Heart right ventricle (tissue), 16 donors: ENCODE measurements at regions not wholly inside any gene's neighbourhood (a gene's known extent, or its start where the extent isn't known, plus 50 kb on each side); places are given as distances from the start of the nearest gene placed in this dataset.
A peak's percentile ranks its signal among the peaks of the same experiment; 100 is the strongest.

Source experiments
- ATAC-seq, 8 donors: fragments of 200-7000 bp; cut with Tn5 transposase; one replicate each; pipeline ENCODE4 v1.9.1; 2020; ENCODE audit warnings: mild to moderate bottlenecking in 8 of 8, moderate library complexity in 8 of 8, moderate number of reproducible peaks in 1 of 8
- DNase-seq, 2 donors: peaks; one replicate each; pipeline ENCODE4 v3.0.0-alpha.2; 2020
- H3K27ac ChIP-seq, 10 donors: fragments of 200-600 bp; sonication (generic) in 2 of 10; one replicate each; pipeline versions ENCODE4 v1.5.0 to v1.8.0; 2020 to 2022; ENCODE audit warnings: mild to moderate bottlenecking in 3 of 10
- H3K27me3 ChIP-seq, 7 donors: fragments of 200-600 bp; one replicate each; pipeline ENCODE4 v1.8.0; 2021 to 2022; ENCODE audit warnings: mild to moderate bottlenecking in 2 of 7
- H3K36me3 ChIP-seq, 9 donors: fragments of 200-600 bp; sonication (generic) in 1 of 9; one replicate each; pipeline versions ENCODE4 v1.5.0 to v1.8.0; 2020 to 2022; ENCODE audit warnings: mild to moderate bottlenecking in 2 of 9
- H3K4me1 ChIP-seq, 9 donors: fragments of 200-600 bp; sonication (generic) in 1 of 9; one replicate each; pipeline versions ENCODE4 v1.5.0 to v1.8.0; 2020 to 2022; ENCODE audit warnings: mild to moderate bottlenecking in 4 of 9
- H3K4me3 ChIP-seq, 10 donors: fragments of 200-600 bp; sonication (generic) in 2 of 10; one replicate each; pipeline versions ENCODE4 v1.5.0 to v1.8.0; 2020 to 2022; ENCODE audit warnings: mild to moderate bottlenecking in 7 of 10, moderate library complexity in 2 of 10
- H3K9me3 ChIP-seq, 11 donors: fragments of 200-600 bp in 10 of 11; sonication (generic) in 2 of 11; one replicate each; pipeline versions ENCODE4 v1.5.0 to v1.8.0; 2013 to 2022; ENCODE audit warnings: mild to moderate bottlenecking in 2 of 11, control low read depth in 1 of 11, moderate library complexity in 1 of 11
- WGBS, 2 donors: extraction: QIAGEN DNeasy Blood & Tissue Kit; methylation state at CpG; one replicate each; pipeline ENCODE4 v1.1.7; 2013; ENCODE audit warnings: inconsistent platforms in 1 of 2; 5-methylcytosine and 5-hydroxymethylcytosine counted together
- intact Hi-C, 10 donors: fragments of 100-400 bp; cut with DNase I; formaldehyde crosslinking; loops; one replicate each; pipeline versions ENCODE4 v1.11.1 to v1.14.2; 2022
- TF ChIP-seq, protein P1 (sequence below), 9 donors: fragments of 200-600 bp; sonication (generic) in 2 of 9; IDR thresholded peaks; one replicate each; pipeline versions ENCODE4 v1.5.0 to v1.8.0; 2021 to 2022; ENCODE audit warnings: antibody characterized with exemption in 9 of 9, mild to moderate bottlenecking in 5 of 9, moderate library complexity in 1 of 9
- donor health status: Arrhythmogenic right ventricular cardiomyopathy.
- donor health status: ischemic (EF 13 %, LVEDD 7.1; RV severe dilation, severe dysfunction).
- donor health status: healthy with polysubstance abuse.
- donor health status: DM: no; HTN: yes; CAD: no.
- donor health status: DM: no; HTN: no; CAD: no.
- donor health status: ischemic (EF 25% LVEDD 6.9; RV normal size, moderate dysfunction).
- donor health status: ischemic (EF 25% LVEDD 5.7; RV mildly dilated, moderate dysfunction).
- donor health status: healthy.
- donor health status: DM: yes; HTN: yes; CAD: no.
- donor health status: Ischemic cardiomyopathy.
- donor health status: ischemic (EF 35%, LVEDD 5.7; RV mildly dilated, moderate dysfunction).
- donor health status: nonischemic (EF 11% LVEDD 7.7; RV severe dilation, severe dysfunction).
- donor health status: DM: yes; HTN: yes; CAD: no.
- donor health status: PGD.
- donor health status: ischemic (EF 29% LVEDD 5.4; RV normal size, mild dysfunction).
- donor health status: nonischemic (EF 23%, LVEDD 6.1; RV moderate dilation, normal function).

DNA sequence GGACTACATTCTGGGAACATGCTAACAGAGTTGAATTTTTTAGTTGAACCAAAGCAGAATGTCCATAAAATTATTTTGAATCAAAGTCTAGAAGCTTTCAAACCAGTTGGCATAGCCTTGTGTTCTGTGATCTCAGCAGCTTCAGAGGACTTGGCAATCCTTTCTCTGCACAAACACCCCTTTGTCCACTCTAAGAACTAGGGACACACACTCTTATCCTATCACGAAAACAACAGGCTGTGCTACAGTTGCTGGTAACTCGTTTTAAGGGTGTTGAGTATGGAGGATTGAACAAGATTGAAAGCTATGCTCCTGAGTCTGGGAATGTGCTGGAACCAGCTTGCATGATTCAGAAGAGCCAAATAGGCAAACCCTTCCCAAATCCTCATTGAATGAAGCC is 76.4 kb upstream of the PRSS58 start:
- Histone ChIP-seq H3K27me3 (peaks cover 0 to 12% (median 9%) of the 10 kb centered on the region in 7 donors), H3K9me3 (no peaks in the 10 kb centered on the region), H3K27ac (no peak overlapping the region), H3K4me3 (no peak overlapping the region), H3K36me3 (no peaks in the 10 kb centered on the region), H3K4me1 (no peaks in the 10 kb centered on the region)
- intact Hi-C loops = no loop called here
- TF ChIP-seq, protein P1, sequence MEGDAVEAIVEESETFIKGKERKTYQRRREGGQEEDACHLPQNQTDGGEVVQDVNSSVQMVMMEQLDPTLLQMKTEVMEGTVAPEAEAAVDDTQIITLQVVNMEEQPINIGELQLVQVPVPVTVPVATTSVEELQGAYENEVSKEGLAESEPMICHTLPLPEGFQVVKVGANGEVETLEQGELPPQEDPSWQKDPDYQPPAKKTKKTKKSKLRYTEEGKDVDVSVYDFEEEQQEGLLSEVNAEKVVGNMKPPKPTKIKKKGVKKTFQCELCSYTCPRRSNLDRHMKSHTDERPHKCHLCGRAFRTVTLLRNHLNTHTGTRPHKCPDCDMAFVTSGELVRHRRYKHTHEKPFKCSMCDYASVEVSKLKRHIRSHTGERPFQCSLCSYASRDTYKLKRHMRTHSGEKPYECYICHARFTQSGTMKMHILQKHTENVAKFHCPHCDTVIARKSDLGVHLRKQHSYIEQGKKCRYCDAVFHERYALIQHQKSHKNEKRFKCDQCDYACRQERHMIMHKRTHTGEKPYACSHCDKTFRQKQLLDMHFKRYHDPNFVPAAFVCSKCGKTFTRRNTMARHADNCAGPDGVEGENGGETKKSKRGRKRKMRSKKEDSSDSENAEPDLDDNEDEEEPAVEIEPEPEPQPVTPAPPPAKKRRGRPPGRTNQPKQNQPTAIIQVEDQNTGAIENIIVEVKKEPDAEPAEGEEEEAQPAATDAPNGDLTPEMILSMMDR (IDR thresholded peaks at IDR 0.05) = no peak
- 43% methylated on average over 2 of the region's 2 CpGs for WGBS, 2 donors
- no peak for DNase-seq
- peak in 2 of 8 donors; percentile 7 to 27 for ATAC-seq

DNA sequence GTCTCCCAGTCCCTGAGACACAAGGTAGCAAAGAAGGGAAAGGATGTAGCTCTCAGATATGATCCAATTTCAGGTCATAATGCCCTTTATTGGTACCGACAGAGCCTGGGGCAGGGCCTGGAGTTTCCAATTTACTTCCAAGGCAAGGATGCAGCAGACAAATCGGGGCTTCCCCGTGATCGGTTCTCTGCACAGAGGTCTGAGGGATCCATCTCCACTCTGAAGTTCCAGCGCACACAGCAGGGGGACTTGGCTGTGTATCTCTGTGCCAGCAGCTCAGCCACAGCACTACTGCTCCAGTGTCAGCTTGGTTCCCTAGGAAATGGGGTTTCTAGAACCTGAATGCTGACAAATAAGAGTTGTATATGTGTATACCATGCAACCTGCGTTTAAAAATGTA is 74.6 kb upstream of the PRSS58 start:
- H3K4me3 ChIP-seq = no peak overlapping the region
- no peaks in the 10 kb centered on the region for H3K36me3 ChIP-seq
- 83 to 90% methylated on average over 6 of the region's 6 CpGs for WGBS, 2 donors
- no peaks in the 10 kb centered on the region for H3K4me1 ChIP-seq
- ATAC-seq (no peak), DNase-seq (no peak)
- TF ChIP-seq, protein P1 (IDR thresholded peaks at IDR 0.05) = no peak
- no peaks in the 10 kb centered on the region for H3K9me3 ChIP-seq
- no peak overlapping the region for H3K27ac ChIP-seq
- H3K27me3 ChIP-seq = peaks cover 0 to 22% (median 8%) of the 10 kb centered on the region in 7 donors
- intact Hi-C loops = no loop called here

DNA sequence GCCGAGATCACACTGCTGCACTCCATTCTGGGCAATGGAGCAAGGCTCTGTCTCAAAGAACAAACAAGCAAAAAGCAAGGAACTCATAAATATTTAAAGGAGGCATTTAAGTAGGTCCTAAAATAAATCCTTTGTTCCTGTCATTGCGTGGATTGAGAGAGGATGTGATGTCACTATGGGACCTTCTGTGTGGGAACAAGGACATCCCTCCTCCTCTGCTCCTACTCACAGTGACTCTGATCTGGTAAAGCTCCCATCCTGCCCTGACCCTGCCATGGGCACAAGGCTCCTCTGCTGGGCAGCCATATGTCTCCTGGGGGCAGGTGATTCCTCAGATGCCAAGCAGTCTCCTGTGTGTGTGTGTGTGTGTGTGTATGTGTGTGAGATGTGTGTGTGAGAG is 74.1 kb upstream of the PRSS58 start:
- TF ChIP-seq, protein P1 (IDR thresholded peaks at IDR 0.05) = no peak
- DNase-seq (no peak), ATAC-seq (no peak)
- Histone ChIP-seq H3K27me3 (peaks cover 0 to 22% (median 4%) of the 10 kb centered on the region in 7 donors), H3K9me3 (no peaks in the 10 kb centered on the region), H3K36me3 (no peaks in the 10 kb centered on the region), H3K4me3 (no peak overlapping the region), H3K27ac (no peak overlapping the region), H3K4me1 (no peaks in the 10 kb centered on the region)
- 63 to 71% methylated on average over 2 of the region's 2 CpGs for whole genome bisulfite sequencing, 2 donors
- intact Hi-C loops = no loop called here

DNA sequence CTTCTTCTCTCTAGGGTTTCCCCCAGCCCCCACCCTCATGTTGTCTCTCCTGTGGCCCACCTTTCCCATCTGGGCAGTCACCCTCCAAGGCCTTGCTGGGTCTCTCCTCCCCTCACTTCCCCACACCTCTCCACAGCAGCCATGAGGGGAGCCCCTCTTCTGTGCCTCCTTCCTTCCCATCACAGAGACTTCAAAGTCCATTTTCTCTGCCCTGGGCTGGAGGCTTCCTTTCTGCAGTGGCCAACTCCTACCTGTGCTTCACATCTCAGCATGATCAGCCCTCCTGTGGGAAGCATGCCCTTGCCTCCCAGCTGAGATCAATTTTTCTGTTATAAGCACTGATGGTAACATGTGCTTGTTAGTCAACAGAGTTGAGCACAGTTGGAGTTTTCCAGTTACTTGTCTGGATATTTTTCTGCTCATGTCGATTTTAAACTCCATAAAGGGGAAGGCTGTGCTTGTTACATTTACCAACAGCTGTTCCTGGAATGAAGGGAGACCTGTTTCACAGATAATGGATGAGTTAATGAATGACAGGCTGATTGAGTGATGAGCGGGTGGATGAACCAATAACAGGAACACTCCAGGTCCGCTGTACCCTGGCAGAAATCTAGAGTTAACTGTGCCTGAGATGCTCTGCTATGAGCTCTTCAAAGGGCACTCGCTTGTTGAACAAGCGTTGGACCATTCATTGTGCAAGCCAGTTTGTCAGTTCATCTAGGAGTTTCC is 71.4 kb upstream of the PRSS58 start:
- H3K27me3 ChIP-seq = peaks cover 0 to 19% (median 4%) of the 10 kb centered on the region in 7 donors
- no peaks in the 10 kb centered on the region for H3K9me3 ChIP-seq
- TF ChIP-seq, protein P1 (IDR thresholded peaks at IDR 0.05) = no peak
- intact Hi-C loops = no loop called here
- H3K27ac ChIP-seq = no peak overlapping the region
- H3K4me1 ChIP-seq = no peaks in the 10 kb centered on the region
- H3K36me3 ChIP-seq = no peaks in the 10 kb centered on the region
- ATAC-seq (no peak), DNase-seq (no peak)
- WGBS, 2 donors = 75 to 80% methylated on average over 5 of the region's 5 CpGs
- no peak overlapping the region for H3K4me3 ChIP-seq
